ENCODE measurements at regions not wholly inside any gene's neighbourhood (a gene's known extent, or its start where the extent isn't known, plus 50 kb on each side); places are given as distances from the start of the nearest gene placed in this dataset.

DNA sequence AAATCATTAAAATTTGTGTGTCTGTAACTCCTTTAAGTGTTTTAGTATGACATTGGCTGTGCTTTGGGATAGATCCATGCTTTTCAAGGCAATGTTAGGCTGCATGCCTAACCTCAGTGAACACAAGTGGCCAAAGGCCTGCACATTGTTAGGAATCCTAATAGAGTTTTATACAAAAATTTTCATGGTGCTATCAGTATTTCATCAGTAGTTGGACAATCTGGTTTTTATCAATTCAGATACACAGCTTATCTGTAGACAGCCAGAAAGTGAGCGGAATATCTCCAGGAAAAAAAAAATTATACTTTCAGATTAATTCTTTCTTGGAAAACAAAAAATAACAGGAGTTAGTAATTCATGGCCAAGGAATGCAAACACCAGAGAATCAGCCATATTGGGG, 324.0 kb upstream of the PDE3A start:
- TF ChIP-seq, protein P1, sequence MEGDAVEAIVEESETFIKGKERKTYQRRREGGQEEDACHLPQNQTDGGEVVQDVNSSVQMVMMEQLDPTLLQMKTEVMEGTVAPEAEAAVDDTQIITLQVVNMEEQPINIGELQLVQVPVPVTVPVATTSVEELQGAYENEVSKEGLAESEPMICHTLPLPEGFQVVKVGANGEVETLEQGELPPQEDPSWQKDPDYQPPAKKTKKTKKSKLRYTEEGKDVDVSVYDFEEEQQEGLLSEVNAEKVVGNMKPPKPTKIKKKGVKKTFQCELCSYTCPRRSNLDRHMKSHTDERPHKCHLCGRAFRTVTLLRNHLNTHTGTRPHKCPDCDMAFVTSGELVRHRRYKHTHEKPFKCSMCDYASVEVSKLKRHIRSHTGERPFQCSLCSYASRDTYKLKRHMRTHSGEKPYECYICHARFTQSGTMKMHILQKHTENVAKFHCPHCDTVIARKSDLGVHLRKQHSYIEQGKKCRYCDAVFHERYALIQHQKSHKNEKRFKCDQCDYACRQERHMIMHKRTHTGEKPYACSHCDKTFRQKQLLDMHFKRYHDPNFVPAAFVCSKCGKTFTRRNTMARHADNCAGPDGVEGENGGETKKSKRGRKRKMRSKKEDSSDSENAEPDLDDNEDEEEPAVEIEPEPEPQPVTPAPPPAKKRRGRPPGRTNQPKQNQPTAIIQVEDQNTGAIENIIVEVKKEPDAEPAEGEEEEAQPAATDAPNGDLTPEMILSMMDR (IDR thresholded peaks at IDR 0.05; ENCODE audit: low read depth, low read length, missing input control), result no peak
- TF ChIP-seq, protein P2, sequence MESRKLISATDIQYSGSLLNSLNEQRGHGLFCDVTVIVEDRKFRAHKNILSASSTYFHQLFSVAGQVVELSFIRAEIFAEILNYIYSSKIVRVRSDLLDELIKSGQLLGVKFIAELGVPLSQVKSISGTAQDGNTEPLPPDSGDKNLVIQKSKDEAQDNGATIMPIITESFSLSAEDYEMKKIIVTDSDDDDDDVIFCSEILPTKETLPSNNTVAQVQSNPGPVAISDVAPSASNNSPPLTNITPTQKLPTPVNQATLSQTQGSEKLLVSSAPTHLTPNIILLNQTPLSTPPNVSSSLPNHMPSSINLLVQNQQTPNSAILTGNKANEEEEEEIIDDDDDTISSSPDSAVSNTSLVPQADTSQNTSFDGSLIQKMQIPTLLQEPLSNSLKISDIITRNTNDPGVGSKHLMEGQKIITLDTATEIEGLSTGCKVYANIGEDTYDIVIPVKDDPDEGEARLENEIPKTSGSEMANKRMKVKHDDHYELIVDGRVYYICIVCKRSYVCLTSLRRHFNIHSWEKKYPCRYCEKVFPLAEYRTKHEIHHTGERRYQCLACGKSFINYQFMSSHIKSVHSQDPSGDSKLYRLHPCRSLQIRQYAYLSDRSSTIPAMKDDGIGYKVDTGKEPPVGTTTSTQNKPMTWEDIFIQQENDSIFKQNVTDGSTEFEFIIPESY (IDR thresholded peaks at IDR 0.05), result no peak
- TF ChIP-seq GABPA (IDR thresholded peaks at IDR 0.05 in 1 of 2, conservative IDR thresholded peaks at IDR 0.05 in 1 of 2) (no peak), NR2F2 (IDR thresholded peaks at IDR 0.05) (no peak), YY1 (IDR thresholded peaks at IDR 0.05) (no peak), RAD21 (IDR thresholded peaks at IDR 0.05) (no peak), TAF1 (conservative IDR thresholded peaks at IDR 0.05) (no peak), JUND (IDR thresholded peaks at IDR 0.05) (no peak)
- TF ChIP-seq, protein P3, sequence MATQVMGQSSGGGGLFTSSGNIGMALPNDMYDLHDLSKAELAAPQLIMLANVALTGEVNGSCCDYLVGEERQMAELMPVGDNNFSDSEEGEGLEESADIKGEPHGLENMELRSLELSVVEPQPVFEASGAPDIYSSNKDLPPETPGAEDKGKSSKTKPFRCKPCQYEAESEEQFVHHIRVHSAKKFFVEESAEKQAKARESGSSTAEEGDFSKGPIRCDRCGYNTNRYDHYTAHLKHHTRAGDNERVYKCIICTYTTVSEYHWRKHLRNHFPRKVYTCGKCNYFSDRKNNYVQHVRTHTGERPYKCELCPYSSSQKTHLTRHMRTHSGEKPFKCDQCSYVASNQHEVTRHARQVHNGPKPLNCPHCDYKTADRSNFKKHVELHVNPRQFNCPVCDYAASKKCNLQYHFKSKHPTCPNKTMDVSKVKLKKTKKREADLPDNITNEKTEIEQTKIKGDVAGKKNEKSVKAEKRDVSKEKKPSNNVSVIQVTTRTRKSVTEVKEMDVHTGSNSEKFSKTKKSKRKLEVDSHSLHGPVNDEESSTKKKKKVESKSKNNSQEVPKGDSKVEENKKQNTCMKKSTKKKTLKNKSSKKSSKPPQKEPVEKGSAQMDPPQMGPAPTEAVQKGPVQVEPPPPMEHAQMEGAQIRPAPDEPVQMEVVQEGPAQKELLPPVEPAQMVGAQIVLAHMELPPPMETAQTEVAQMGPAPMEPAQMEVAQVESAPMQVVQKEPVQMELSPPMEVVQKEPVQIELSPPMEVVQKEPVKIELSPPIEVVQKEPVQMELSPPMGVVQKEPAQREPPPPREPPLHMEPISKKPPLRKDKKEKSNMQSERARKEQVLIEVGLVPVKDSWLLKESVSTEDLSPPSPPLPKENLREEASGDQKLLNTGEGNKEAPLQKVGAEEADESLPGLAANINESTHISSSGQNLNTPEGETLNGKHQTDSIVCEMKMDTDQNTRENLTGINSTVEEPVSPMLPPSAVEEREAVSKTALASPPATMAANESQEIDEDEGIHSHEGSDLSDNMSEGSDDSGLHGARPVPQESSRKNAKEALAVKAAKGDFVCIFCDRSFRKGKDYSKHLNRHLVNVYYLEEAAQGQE (IDR thresholded peaks at IDR 0.05), result no peak
